H9 (cell line): ENCODE measurements at regions not wholly inside any gene's neighbourhood (a gene's known extent, or its start where the extent isn't known, plus 50 kb on each side); places are given as distances from the start of the nearest gene placed in this dataset.

Source experiments
- DNase-seq: peaks from one replicate; pipeline ENCODE4 v3.0.0-alpha.2; 2017
- H2AFZ ChIP-seq: one replicate; pipeline ENCODE4 v1.6.1; 2013; ENCODE audit warnings: mild to moderate bottlenecking, low read length, control low read depth, moderate library complexity
- H2AK5ac ChIP-seq: 2 replicates; pipeline ENCODE4 v1.6.1; 2013; ENCODE audit warnings: low read length, control low read depth, mixed read lengths; ENCODE audit not compliant: insufficient read length
- H2BK120ac ChIP-seq: one replicate; pipeline ENCODE4 v1.6.1; 2013; ENCODE audit warnings: low read depth, mild to moderate bottlenecking, low read length, control low read depth, inconsistent platforms; ENCODE audit not compliant: poor library complexity, severe bottlenecking
- H2BK12ac ChIP-seq: 2 replicates; pipeline ENCODE4 v1.6.1; 2013; ENCODE audit warnings: low read length, control low read depth, mixed read lengths, low read depth; ENCODE audit not compliant: insufficient read length
- H2BK15ac ChIP-seq: 2 replicates; pipeline ENCODE4 v1.6.1; 2013; ENCODE audit warnings: low read depth, low read length, control low read depth
- H2BK20ac ChIP-seq: one replicate; pipeline ENCODE4 v1.6.1; 2013; ENCODE audit warnings: low read depth, mild to moderate bottlenecking, low read length, control low read depth, inconsistent platforms; ENCODE audit not compliant: poor library complexity, severe bottlenecking
- H2BK5ac ChIP-seq: 2 replicates; pipeline ENCODE4 v1.6.1; 2013; ENCODE audit warnings: low read length, control low read depth, mixed read lengths; ENCODE audit not compliant: insufficient read length
- H3K14ac ChIP-seq: 2 replicates; pipeline ENCODE4 v1.6.1; 2013; ENCODE audit warnings: low read length, control low read depth; ENCODE audit not compliant: insufficient read depth
- H3K18ac ChIP-seq: 2 replicates; pipeline ENCODE4 v1.6.1; 2013; ENCODE audit warnings: low read depth, mild to moderate bottlenecking, mixed read lengths, low read length, control low read depth; ENCODE audit not compliant: insufficient read length
- H3K23ac ChIP-seq: 2 replicates; pipeline ENCODE4 v1.6.1; 2013; ENCODE audit warnings: low read length, control low read depth, mixed read lengths, low read depth; ENCODE audit not compliant: insufficient read length
- H3K23me2 ChIP-seq: 2 replicates; pipeline ENCODE4 v1.6.1; 2013; ENCODE audit warnings: low read depth, mild to moderate bottlenecking, mixed read lengths, low read length, control low read depth; ENCODE audit not compliant: insufficient read length, poor library complexity, severe bottlenecking
- H3K27ac ChIP-seq: 2 replicates; pipeline ENCODE4 v1.5.1; 2013; ENCODE audit warnings: low read length, control low read depth, mixed read lengths, low read depth; ENCODE audit not compliant: insufficient read length
- H3K27me3 ChIP-seq: 2 replicates; pipeline ENCODE4 v1.6.1; 2013; ENCODE audit warnings: low read length, control low read depth, inconsistent platforms; ENCODE audit not compliant: insufficient read depth
- H3K4ac ChIP-seq: 2 replicates; pipeline ENCODE4 v1.6.1; 2013; ENCODE audit warnings: low read depth, mild to moderate bottlenecking, control low read depth, inconsistent platforms, low read length, moderate library complexity
- H3K4me1 ChIP-seq: 2 replicates; pipeline ENCODE4 v1.6.1; 2013; ENCODE audit warnings: low read length, control low read depth, inconsistent platforms; ENCODE audit not compliant: insufficient read depth
- H3K4me2 ChIP-seq: 2 replicates; pipeline ENCODE4 v1.6.1; 2013; ENCODE audit warnings: low read length, control low read depth, mixed read lengths; ENCODE audit not compliant: insufficient read length, insufficient read depth
- H3K56ac ChIP-seq: 2 replicates; pipeline ENCODE4 v1.6.1; 2013; ENCODE audit warnings: low read depth, mild to moderate bottlenecking, mixed read lengths, low read length, control low read depth; ENCODE audit not compliant: insufficient read length
- H3K79me1 ChIP-seq: 2 replicates; pipeline ENCODE4 v1.6.1; 2013; ENCODE audit warnings: low read depth, mild to moderate bottlenecking, moderate library complexity, low read length, control low read depth, inconsistent platforms; ENCODE audit not compliant: insufficient read depth, poor library complexity, severe bottlenecking
- H3K79me2 ChIP-seq: 2 replicates; pipeline ENCODE4 v1.6.1; 2013; ENCODE audit warnings: low read length, control low read depth, inconsistent platforms; ENCODE audit not compliant: insufficient read depth
- H3K9ac ChIP-seq: 2 replicates; pipeline ENCODE4 v1.6.1; 2013; ENCODE audit warnings: low read length, control low read depth, mixed read lengths; ENCODE audit not compliant: insufficient read length; ENCODE audit errors: extremely low read depth
- H3K9me3 ChIP-seq: one replicate; pipeline ENCODE4 v1.6.1; 2013; ENCODE audit warnings: low read depth, low read length, inconsistent platforms; ENCODE audit not compliant: control insufficient read depth
- H3T11ph ChIP-seq: one replicate; pipeline ENCODE4 v1.6.1; 2013; ENCODE audit warnings: mild to moderate bottlenecking, low read length, control low read depth, inconsistent platforms
- H4K20me1 ChIP-seq: one replicate; pipeline ENCODE4 v1.6.1; 2013; ENCODE audit not compliant: control insufficient read depth, insufficient read length, insufficient read depth
- H4K5ac ChIP-seq: 2 replicates; pipeline ENCODE4 v1.6.1; 2013; ENCODE audit warnings: low read depth, mild to moderate bottlenecking, mixed read lengths, low read length, control low read depth; ENCODE audit not compliant: insufficient read length
- H4K8ac ChIP-seq: replicated peaks from 2 replicates; pipeline ENCODE4 v1.6.1; 2013; ENCODE audit warnings: low read length, control low read depth, mixed read lengths, low read depth; ENCODE audit not compliant: insufficient read length
- H4K91ac ChIP-seq: 2 replicates; pipeline ENCODE4 v1.6.1; 2013; ENCODE audit warnings: low read depth, mild to moderate bottlenecking, moderate library complexity, mixed read lengths, low read length, control low read depth; ENCODE audit not compliant: insufficient read length
- H3K27ac Mint-ChIP-seq, 3 experiments: 2 replicates in 2 of 3; 3 replicates in 1 of 3; pipeline ENCODE4 v1.8.0; 2020 to 2021; ENCODE audit warnings: mixed read lengths in 3 of 3, mild to moderate bottlenecking in 1 of 3, moderate library complexity in 1 of 3
- H3K27me3 Mint-ChIP-seq: 2 replicates; pipeline ENCODE4 v1.8.0; 2021; ENCODE audit warnings: low read depth, mild to moderate bottlenecking, moderate library complexity, mixed read lengths
- H3K36me3 Mint-ChIP-seq, 3 experiments: 2 replicates in 2 of 3; 3 replicates in 1 of 3; pipeline ENCODE4 v1.8.0; 2020 to 2021; ENCODE audit warnings: low read depth in 3 of 3, mixed read lengths in 3 of 3; ENCODE audit not compliant: insufficient read depth in 1 of 3
- H3K4me1 Mint-ChIP-seq, 2 experiments: 2 replicates each; pipeline ENCODE4 v1.8.0; 2020; ENCODE audit warnings: mixed read lengths in 2 of 2
- H3K4me3 Mint-ChIP-seq, 2 experiments: 2 replicates in 1 of 2; 3 replicates in 1 of 2; pipeline ENCODE4 v1.8.0; 2020 to 2021; ENCODE audit warnings: mild to moderate bottlenecking in 2 of 2, mixed read lengths in 2 of 2, moderate library complexity in 1 of 2
- H3K9me3 Mint-ChIP-seq, 2 experiments: 2 replicates in 1 of 2; 3 replicates in 1 of 2; pipeline ENCODE4 v1.8.0; 2020; ENCODE audit warnings: mild to moderate bottlenecking in 2 of 2, mixed read lengths in 2 of 2, moderate library complexity in 1 of 2
- CTCF ChIP-seq: fragments of 200-600 bp; sonication (generic); conservative IDR thresholded peaks from 3 replicates; pipeline ENCODE4 v1.8.0; 2021; ENCODE audit warnings: antibody characterized with exemption, mild to moderate bottlenecking
- WGBS: extraction: QIAGEN DNeasy Blood & Tissue Kit; methylation state at CpG from one replicate; pipeline ENCODE4 v1.1.7; 2013; ENCODE audit warnings: missing lambda C conversion rate, low lambda C conversion rate, mixed read lengths; ENCODE audit not compliant: insufficient read length; ENCODE audit errors: extremely low coverage; 5-methylcytosine and 5-hydroxymethylcytosine counted together

- H3K4me1 Mint-ChIP-seq: peaks cover 29 to 42% of the 10 kb centered on the region in 2 experiments
- H2BK20ac ChIP-seq: no peak overlapping the region
- no peak overlapping the region for H3K56ac ChIP-seq
- no peaks in the 10 kb centered on the region for H4K20me1 ChIP-seq
- H3K23ac ChIP-seq: no peak overlapping the region
- no peaks in the 10 kb centered on the region for H3K27me3 ChIP-seq
- H3K4me3 Mint-ChIP-seq: no peak overlapping the region
- no peak overlapping the region for H3K9ac ChIP-seq
- no peak overlapping the region for H4K8ac ChIP-seq
- no peak overlapping the region for H2BK5ac ChIP-seq
- no CpG with 5 or more reads among the region's 6 CpGs for WGBS
- no peak overlapping the region for H3T11ph ChIP-seq
- no peak for TF ChIP-seq CTCF
- peaks cover 3% of the 10 kb centered on the region for H3K4me1 ChIP-seq
- no peak overlapping the region for H2BK120ac ChIP-seq
- H2AFZ ChIP-seq: no peak overlapping the region
- no peak overlapping the region for H2BK12ac ChIP-seq
- no peaks in the 10 kb centered on the region for H3K23me2 ChIP-seq
- no peak overlapping the region for H3K18ac ChIP-seq
- H3K27me3 Mint-ChIP-seq: no peaks in the 10 kb centered on the region
- H3K36me3 Mint-ChIP-seq: peaks cover 0 to 13% (median 11%) of the 10 kb centered on the region in 3 experiments; a peak in 5 of 7 replicates
- H3K27ac Mint-ChIP-seq: no peak overlapping the region
- no peak overlapping the region for H3K4ac ChIP-seq
- no peak overlapping the region for H4K5ac ChIP-seq
- H3K9me3 ChIP-seq: no peaks in the 10 kb centered on the region
- no peak overlapping the region for H2AK5ac ChIP-seq
- no peaks in the 10 kb centered on the region for H3K79me1 ChIP-seq
- H3K79me2 ChIP-seq: no peaks in the 10 kb centered on the region
- DNase-seq: no peak
- H2BK15ac ChIP-seq: no peak overlapping the region
- no peak overlapping the region for H4K91ac ChIP-seq
- no peak overlapping the region for H3K4me2 ChIP-seq
- no peak overlapping the region for H3K27ac ChIP-seq
- peaks cover 11 to 12% of the 10 kb centered on the region in 2 experiments for H3K9me3 Mint-ChIP-seq
- H3K14ac ChIP-seq: no peak overlapping the region
Measured at GRCh38 chr10:14423111-14423744, 92.5 kb upstream of the FRMD4A start.
